T-helper 2 cell treated with Interferon-gamma antibody and Interleukin-4, amounts not matched to agents 5 μg/mL and 100 μg/mL, for 36 hours (primary cell): ENCODE measurements at regions not wholly inside any gene's neighbourhood (a gene's known extent, or its start where the extent isn't known, plus 50 kb on each side); places are given as distances from the start of the nearest gene placed in this dataset.

Experiments
- DNase-seq: peaks from one replicate; pipeline ENCODE4 v3.0.0; 2021; ENCODE audit warnings: low spot score
- H3K27ac Mint-ChIP-seq: one replicate; pipeline ENCODE4 v1.8.0; 2021; ENCODE audit warnings: mild to moderate bottlenecking, mixed read lengths
- H3K27me3 Mint-ChIP-seq: one replicate; pipeline ENCODE4 v1.8.0; 2021; ENCODE audit warnings: low read depth, mixed read lengths
- H3K36me3 Mint-ChIP-seq: one replicate; pipeline ENCODE4 v1.8.0; 2021; ENCODE audit warnings: low read depth, mixed read lengths
- H3K4me1 Mint-ChIP-seq: one replicate; pipeline ENCODE4 v1.8.0; 2021; ENCODE audit warnings: low read depth, mixed read lengths
- H3K4me3 Mint-ChIP-seq: one replicate; pipeline ENCODE4 v1.8.0; 2022; ENCODE audit warnings: mild to moderate bottlenecking, moderate library complexity, mixed read lengths
- H3K9me3 Mint-ChIP-seq: one replicate; pipeline ENCODE4 v1.8.0; 2021; ENCODE audit warnings: mixed read lengths

DNA sequence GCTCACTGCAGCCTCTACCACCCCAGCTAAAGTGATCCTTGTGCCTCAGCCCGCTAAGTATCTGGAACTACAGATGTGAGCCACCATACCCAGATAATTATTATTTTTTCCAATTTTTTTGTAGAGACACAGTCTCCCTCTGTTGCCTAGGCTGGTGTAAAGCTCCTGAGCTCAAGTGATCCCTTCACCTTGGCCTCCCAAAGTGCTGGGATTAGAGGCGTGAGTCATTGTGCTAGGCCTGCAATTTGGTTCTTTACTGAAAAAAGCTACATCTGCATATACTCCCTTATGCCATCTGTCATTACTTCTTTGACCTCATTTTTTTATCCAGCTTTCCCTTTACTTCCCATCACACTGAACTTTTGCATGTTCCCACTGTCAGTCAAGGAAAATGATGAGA lies 2012.4 kb upstream of the IGFBP7 start:
- peaks cover 18% of the 10 kb centered on the region for H3K9me3 Mint-ChIP-seq
- H3K4me1 Mint-ChIP-seq: no peaks in the 10 kb centered on the region
- H3K36me3 Mint-ChIP-seq: no peaks in the 10 kb centered on the region
- no peak for DNase-seq
- H3K27ac Mint-ChIP-seq: no peak overlapping the region
- H3K4me3 Mint-ChIP-seq: no peak overlapping the region
- no peaks in the 10 kb centered on the region for H3K27me3 Mint-ChIP-seq

GRCh38 chr4:59126159-59126558 lies 2016.0 kb upstream of the IGFBP7 start:
- peaks cover 17% of the 10 kb centered on the region for H3K9me3 Mint-ChIP-seq
- H3K4me3 Mint-ChIP-seq: no peak overlapping the region
- H3K4me1 Mint-ChIP-seq: no peaks in the 10 kb centered on the region
- no peak for DNase-seq
- no peak overlapping the region for H3K27ac Mint-ChIP-seq
- H3K36me3 Mint-ChIP-seq: no peaks in the 10 kb centered on the region
- no peaks in the 10 kb centered on the region for H3K27me3 Mint-ChIP-seq

GRCh38 chr4:59127006-59127405 lies 2016.8 kb upstream of the IGFBP7 start:
- peaks cover 17% of the 10 kb centered on the region for H3K9me3 Mint-ChIP-seq
- H3K4me3 Mint-ChIP-seq: no peak overlapping the region
- no peaks in the 10 kb centered on the region for H3K27me3 Mint-ChIP-seq
- H3K36me3 Mint-ChIP-seq: no peaks in the 10 kb centered on the region
- H3K27ac Mint-ChIP-seq: no peak overlapping the region
- H3K4me1 Mint-ChIP-seq: no peaks in the 10 kb centered on the region
- no peak for DNase-seq

DNA sequence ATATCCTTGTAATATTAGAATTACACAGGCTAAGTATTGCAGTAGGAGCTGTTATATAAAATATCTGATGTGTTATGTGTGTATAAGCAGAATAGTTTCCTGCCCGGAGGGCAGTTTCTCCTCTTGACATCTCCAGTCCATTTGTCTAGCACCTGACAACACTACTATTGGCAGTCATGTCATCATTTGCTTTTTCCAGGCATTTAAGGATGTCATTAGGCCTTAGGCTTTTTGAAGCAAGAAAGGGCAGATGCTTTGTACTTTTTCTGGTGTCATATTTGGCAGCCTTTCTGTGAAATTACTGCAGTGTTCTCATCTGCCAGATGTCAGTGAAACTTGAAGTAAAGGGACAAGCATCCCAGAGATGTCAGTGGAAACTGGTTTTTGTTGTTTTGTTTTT lies 2017.6 kb upstream of the IGFBP7 start:
- Mint-ChIP-seq H3K9me3 (peaks cover 18% of the 10 kb centered on the region), H3K36me3 (no peaks in the 10 kb centered on the region), H3K27ac (no peak overlapping the region), H3K4me3 (no peak overlapping the region), H3K27me3 (no peaks in the 10 kb centered on the region), H3K4me1 (no peaks in the 10 kb centered on the region)
- DNase-seq: no peak

GRCh38 chr4:59135248-59135985 lies 2025.2 kb upstream of the IGFBP7 start:
- no peak overlapping the region for H3K4me3 Mint-ChIP-seq
- no peak overlapping the region for H3K27ac Mint-ChIP-seq
- no peaks in the 10 kb centered on the region for H3K36me3 Mint-ChIP-seq
- no peak for DNase-seq
- H3K4me1 Mint-ChIP-seq: no peaks in the 10 kb centered on the region
- no peaks in the 10 kb centered on the region for H3K27me3 Mint-ChIP-seq
- peaks cover 42% of the 10 kb centered on the region for H3K9me3 Mint-ChIP-seq

DNA sequence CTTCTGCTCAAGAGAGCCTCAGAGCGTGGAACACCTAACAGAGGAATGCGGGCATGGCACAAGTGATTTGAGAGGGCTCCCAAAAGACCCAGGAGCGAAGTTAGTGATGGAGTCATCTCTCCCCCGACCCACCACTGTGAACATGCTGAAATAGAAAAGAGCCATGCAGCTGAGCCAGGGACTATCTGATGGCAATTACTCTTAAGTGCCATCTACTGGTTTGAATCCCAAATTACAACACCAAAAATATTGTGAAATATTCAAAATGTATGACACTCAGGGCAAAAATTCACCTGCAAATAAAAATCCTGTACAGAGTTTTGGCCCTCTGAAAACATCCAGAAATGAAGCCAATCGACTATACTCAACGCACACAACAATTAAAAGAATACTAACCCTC lies 2038.9 kb upstream of the ADGRL3 start:
- DNase-seq: no peak
- H3K27me3 Mint-ChIP-seq: no peaks in the 10 kb centered on the region
- no peaks in the 10 kb centered on the region for H3K36me3 Mint-ChIP-seq
- H3K4me1 Mint-ChIP-seq: no peaks in the 10 kb centered on the region
- no peak overlapping the region for H3K4me3 Mint-ChIP-seq
- H3K27ac Mint-ChIP-seq: no peak overlapping the region
- peaks cover 49% of the 10 kb centered on the region for H3K9me3 Mint-ChIP-seq

- H3K27me3 Mint-ChIP-seq: no peaks in the 10 kb centered on the region
- no peak overlapping the region for H3K4me3 Mint-ChIP-seq
- peaks cover 13% of the 10 kb centered on the region for H3K9me3 Mint-ChIP-seq
- H3K27ac Mint-ChIP-seq: no peak overlapping the region
- no peaks in the 10 kb centered on the region for H3K4me1 Mint-ChIP-seq
- DNase-seq: no peak
- H3K36me3 Mint-ChIP-seq: no peaks in the 10 kb centered on the region
Observed at GRCh38 chr4:59175617-59176016, 2024.5 kb upstream of the ADGRL3 start.

- no peak overlapping the region for H3K27ac Mint-ChIP-seq
- H3K4me1 Mint-ChIP-seq: no peaks in the 10 kb centered on the region
- DNase-seq: no peak
- H3K4me3 Mint-ChIP-seq: no peak overlapping the region
- no peaks in the 10 kb centered on the region for H3K36me3 Mint-ChIP-seq
- no peaks in the 10 kb centered on the region for H3K27me3 Mint-ChIP-seq
- peaks cover 13% of the 10 kb centered on the region for H3K9me3 Mint-ChIP-seq
Observed at GRCh38 chr4:59179372-59179771, 2020.8 kb upstream of the ADGRL3 start.

DNA sequence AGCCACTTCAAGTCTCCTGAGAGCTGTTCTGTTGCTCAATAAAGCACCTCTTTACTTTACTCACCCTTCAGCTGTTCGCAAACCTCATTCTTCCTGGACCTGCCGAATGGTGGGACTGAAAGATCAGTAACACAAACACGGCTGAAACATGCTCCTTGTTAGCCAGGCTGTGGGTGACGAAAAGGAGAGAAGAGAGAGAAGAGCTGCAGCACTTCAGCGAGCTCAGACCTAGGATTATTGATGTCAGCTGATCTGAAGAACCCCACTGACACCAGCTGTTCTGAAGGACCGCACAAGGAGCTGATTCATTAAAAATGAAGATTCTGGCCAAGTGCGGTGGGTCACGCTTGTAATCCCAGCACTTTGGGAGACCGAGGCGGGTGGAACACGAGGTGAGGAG lies 2020.0 kb upstream of the ADGRL3 start:
- H3K36me3 Mint-ChIP-seq: no peaks in the 10 kb centered on the region
- H3K4me1 Mint-ChIP-seq: no peaks in the 10 kb centered on the region
- H3K9me3 Mint-ChIP-seq: peaks cover 13% of the 10 kb centered on the region
- no peak for DNase-seq
- no peak overlapping the region for H3K4me3 Mint-ChIP-seq
- H3K27me3 Mint-ChIP-seq: no peaks in the 10 kb centered on the region
- H3K27ac Mint-ChIP-seq: no peak overlapping the region

- no peaks in the 10 kb centered on the region for H3K36me3 Mint-ChIP-seq
- peaks cover 9% of the 10 kb centered on the region for H3K9me3 Mint-ChIP-seq
- H3K27ac Mint-ChIP-seq: no peak overlapping the region
- no peak for DNase-seq
- no peaks in the 10 kb centered on the region for H3K27me3 Mint-ChIP-seq
- no peaks in the 10 kb centered on the region for H3K4me1 Mint-ChIP-seq
- H3K4me3 Mint-ChIP-seq: no peak overlapping the region
Observed at GRCh38 chr4:59180969-59181368, 2019.2 kb upstream of the ADGRL3 start.

DNA sequence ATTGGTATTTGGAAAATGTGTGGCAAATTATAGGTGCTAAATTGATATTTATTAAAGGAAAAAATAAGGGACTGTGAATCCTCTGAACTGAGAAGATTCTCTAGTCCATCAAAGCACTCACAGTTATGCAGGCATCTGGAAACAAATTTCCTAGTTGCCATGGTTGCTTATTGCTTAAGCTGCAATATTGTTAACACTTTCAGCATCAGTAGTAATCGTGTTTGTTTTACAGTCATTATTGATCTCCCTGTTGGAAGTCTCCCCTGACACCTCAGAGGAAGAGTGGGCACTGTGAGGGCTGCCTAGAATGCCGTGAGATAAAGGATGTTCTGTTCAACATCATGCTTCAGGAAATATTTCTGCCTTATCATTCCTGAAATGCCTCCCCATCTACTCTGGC lies 2004.3 kb upstream of the ADGRL3 start:
- Mint-ChIP-seq H3K27ac (no peak overlapping the region), H3K4me3 (no peak overlapping the region), H3K9me3 (peaks cover 48% of the 10 kb centered on the region), H3K4me1 (no peaks in the 10 kb centered on the region), H3K27me3 (no peaks in the 10 kb centered on the region), H3K36me3 (no peaks in the 10 kb centered on the region)
- no peak for DNase-seq

- DNase-seq: no peak
- no peaks in the 10 kb centered on the region for H3K36me3 Mint-ChIP-seq
Observed at GRCh38 chr4:59200992-59201391, 1999.1 kb upstream of the ADGRL3 start.

GRCh38 chr4:59217910-59218631 lies 1982.1 kb upstream of the ADGRL3 start:
- Mint-ChIP-seq H3K9me3 (peaks cover 22% of the 10 kb centered on the region), H3K4me3 (no peak overlapping the region), H3K27ac (no peak overlapping the region), H3K27me3 (no peaks in the 10 kb centered on the region), H3K4me1 (no peaks in the 10 kb centered on the region), H3K36me3 (no peaks in the 10 kb centered on the region)
- no peak for DNase-seq

More at GRCh38 chr4:59200992-59201391, 1999.1 kb upstream of the ADGRL3 start:
- H3K9me3 Mint-ChIP-seq: peaks cover 55% of the 10 kb centered on the region
- H3K4me1 Mint-ChIP-seq: no peaks in the 10 kb centered on the region
- H3K27me3 Mint-ChIP-seq: no peaks in the 10 kb centered on the region
- no peak overlapping the region for H3K27ac Mint-ChIP-seq
- H3K4me3 Mint-ChIP-seq: no peak overlapping the region

DNA sequence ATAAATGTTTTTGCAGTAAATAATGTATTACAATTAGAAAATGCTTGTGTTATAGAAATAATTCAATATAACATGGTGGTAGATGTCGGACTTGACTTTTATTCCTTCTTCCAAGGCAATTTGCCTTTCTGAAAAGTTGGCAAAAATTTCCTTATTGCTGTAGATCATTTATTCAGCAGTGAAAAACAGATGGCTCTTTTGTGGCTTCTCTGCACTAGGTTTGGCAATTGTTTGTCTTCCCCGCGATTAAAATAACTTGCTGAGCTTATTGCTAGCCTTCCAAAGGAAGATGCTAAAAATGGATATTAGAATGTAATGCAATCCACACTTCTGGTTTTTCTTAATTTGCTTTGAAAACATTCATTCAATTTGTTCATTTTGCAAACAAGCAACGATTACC lies 1977.9 kb upstream of the ADGRL3 start:
- no peak overlapping the region for H3K27ac Mint-ChIP-seq
- H3K27me3 Mint-ChIP-seq: no peaks in the 10 kb centered on the region
- peaks cover 23% of the 10 kb centered on the region for H3K9me3 Mint-ChIP-seq
- H3K4me1 Mint-ChIP-seq: no peaks in the 10 kb centered on the region
- no peak for DNase-seq
- H3K36me3 Mint-ChIP-seq: no peaks in the 10 kb centered on the region
- no peak overlapping the region for H3K4me3 Mint-ChIP-seq
